RWPE1 (cell line): ENCODE measurements at regions not wholly inside any gene's neighbourhood (a gene's known extent, or its start where the extent isn't known, plus 50 kb on each side); places are given as distances from the start of the nearest gene placed in this dataset.

Source experiments
- CTCF ChIA-PET: fragments of 350-600 bp; sonication (Branson Sonifier 250); formaldehyde crosslinking; extraction: SDS; loops from one replicate; lab custom pipeline; 2021; lab: Yijun Ruan, JAX
- POLR2A ChIA-PET: fragments of 400-600 bp; formaldehyde crosslinking; extraction: SDS; loops from one replicate; lab custom pipeline; 2020; ENCODE audit warnings: antibody characterized with exemption; ENCODE audit not compliant: low non-redundant PET; lab: Yijun Ruan, JAX
- DNase-seq: peaks from one replicate; pipeline ENCODE4 v3.0.0; 2012; ENCODE audit warnings: low spot score
- H3K27ac ChIP-seq: fragments of 450-650 bp; 2 replicates; pipeline ENCODE4 v1.5.1; 2017
- TF ChIP-seq, protein P1 (sequence below): fragments of 450-650 bp; conservative IDR thresholded peaks from 2 replicates; pipeline ENCODE4 v1.5.1; 2017; ENCODE audit warnings: low read depth, mild to moderate bottlenecking

GRCh38 chr12:114744285-114744684 lies 60.3 kb upstream of the TBX3 start:
- no peak overlapping the region for H3K27ac ChIP-seq
- ChIA-PET CTCF (no interaction called here), POLR2A (no interaction called here)
- DNase-seq: no peak
- TF ChIP-seq, protein P1, sequence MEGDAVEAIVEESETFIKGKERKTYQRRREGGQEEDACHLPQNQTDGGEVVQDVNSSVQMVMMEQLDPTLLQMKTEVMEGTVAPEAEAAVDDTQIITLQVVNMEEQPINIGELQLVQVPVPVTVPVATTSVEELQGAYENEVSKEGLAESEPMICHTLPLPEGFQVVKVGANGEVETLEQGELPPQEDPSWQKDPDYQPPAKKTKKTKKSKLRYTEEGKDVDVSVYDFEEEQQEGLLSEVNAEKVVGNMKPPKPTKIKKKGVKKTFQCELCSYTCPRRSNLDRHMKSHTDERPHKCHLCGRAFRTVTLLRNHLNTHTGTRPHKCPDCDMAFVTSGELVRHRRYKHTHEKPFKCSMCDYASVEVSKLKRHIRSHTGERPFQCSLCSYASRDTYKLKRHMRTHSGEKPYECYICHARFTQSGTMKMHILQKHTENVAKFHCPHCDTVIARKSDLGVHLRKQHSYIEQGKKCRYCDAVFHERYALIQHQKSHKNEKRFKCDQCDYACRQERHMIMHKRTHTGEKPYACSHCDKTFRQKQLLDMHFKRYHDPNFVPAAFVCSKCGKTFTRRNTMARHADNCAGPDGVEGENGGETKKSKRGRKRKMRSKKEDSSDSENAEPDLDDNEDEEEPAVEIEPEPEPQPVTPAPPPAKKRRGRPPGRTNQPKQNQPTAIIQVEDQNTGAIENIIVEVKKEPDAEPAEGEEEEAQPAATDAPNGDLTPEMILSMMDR: no peak

GRCh38 chr12:114743799-114744198 lies 59.8 kb upstream of the TBX3 start:
- ChIA-PET POLR2A (no interaction called here), CTCF (no interaction called here)
- TF ChIP-seq, protein P1: no peak
- no peak for DNase-seq
- no peak overlapping the region for H3K27ac ChIP-seq

- no peak overlapping the region for H3K27ac ChIP-seq
- DNase-seq: no peak
- ChIA-PET CTCF (no interaction called here), POLR2A (no interaction called here)
- TF ChIP-seq, protein P1: no peak
These were observed 59.3 kb upstream of the TBX3 start for GRCh38 chr12:114743289-114743688.

DNA sequence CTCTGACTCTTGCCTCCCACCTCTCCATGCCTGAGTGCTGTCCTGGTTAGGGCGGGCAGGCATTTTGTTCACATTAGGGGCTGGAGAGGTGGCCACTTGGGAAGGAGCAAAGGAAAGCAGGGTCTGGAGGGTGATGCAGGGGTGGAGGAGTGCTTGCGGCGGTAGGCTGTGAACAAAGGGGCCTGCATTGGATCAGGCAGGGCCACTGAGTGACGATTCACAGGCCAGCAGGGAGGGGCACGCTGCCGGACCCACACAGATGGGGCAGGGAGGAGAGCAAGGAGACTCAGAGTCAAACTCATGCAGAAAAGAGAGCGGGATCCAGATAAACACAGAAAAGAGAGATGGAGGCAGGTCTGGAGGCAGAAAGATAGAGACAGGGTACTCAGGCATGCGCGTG lies 58.4 kb upstream of the TBX3 start:
- TF ChIP-seq, protein P1: no peak
- no peak for DNase-seq
- H3K27ac ChIP-seq: no peak overlapping the region
- ChIA-PET CTCF (no interaction called here), POLR2A (no interaction called here)

DNA sequence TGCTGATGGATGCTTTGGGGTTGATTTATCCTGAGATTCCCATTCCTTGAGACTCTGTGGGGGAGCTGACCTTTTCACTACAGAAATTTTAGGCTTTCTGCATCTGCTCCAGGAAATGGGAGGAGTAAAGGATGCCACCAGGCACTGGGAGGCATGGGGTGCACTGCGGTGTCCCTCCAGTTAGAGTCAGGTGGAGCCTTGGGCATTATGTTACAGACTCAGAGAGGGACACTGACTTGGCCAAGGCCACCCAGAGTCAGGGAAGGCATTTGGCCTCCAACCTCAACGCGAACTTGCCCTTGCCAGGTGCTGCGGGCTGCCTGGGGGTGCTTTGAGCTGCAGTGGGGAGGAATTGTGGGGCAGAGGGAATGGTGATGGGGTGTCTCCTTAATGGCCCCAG lies 58.0 kb upstream of the TBX3 start:
- TF ChIP-seq, protein P1: no peak
- DNase-seq: no peak
- ChIA-PET CTCF (no interaction called here), POLR2A (no interaction called here)
- no peak overlapping the region for H3K27ac ChIP-seq

DNA sequence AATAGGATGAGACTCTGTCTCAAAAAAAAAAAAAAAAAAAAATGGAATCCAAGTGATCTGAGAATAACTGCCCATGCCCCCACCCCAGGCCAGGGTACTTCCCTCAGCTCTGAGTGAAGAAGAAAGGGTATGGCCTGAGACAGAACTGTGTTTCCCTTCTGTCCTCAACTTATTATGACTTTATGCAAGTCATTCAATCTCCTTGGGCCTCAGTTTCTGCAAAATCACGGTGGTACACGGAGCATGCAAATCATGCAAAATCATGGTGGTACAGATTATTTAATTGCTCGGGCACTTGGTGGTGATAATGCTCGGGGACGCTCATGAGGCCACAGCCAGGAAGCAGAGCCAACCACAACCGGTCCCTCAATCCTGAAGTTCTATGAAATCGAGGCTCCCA lies 56.5 kb upstream of the TBX3 start:
- CTCF ChIA-PET: interaction anchor here (0.6 kb wide), 1 partner anchor 232 kb away, joined by 3 read pairs; no protein-coding TSS in a partner anchor

More for the DNA sequence above, 56.5 kb upstream of the TBX3 start:
- H3K27ac ChIP-seq: no peak overlapping the region
- no peak for DNase-seq
- TF ChIP-seq, protein P1: no peak
- POLR2A ChIA-PET: no interaction called here
